ENCODE measurements at regions not wholly inside any gene's neighbourhood (a gene's known extent, or its start where the extent isn't known, plus 50 kb on each side); places are given as distances from the start of the nearest gene placed in this dataset.

- TF ChIP-seq CTCF (IDR thresholded peaks at IDR 0.05; ENCODE audit: low read depth, low read length) (no peak), POLR2A (IDR thresholded peaks at IDR 0.05; ENCODE audit: extremely low read depth, insufficient read length) (no peak)
Observed at GRCh38 chr2:240298803-240299709, 136.4 kb upstream of the GPC1 start.

All from NB4 (cell line).